ENCODE measurements at regions not wholly inside any gene's neighbourhood (a gene's known extent, or its start where the extent isn't known, plus 50 kb on each side); places are given as distances from the start of the nearest gene placed in this dataset.

DNA sequence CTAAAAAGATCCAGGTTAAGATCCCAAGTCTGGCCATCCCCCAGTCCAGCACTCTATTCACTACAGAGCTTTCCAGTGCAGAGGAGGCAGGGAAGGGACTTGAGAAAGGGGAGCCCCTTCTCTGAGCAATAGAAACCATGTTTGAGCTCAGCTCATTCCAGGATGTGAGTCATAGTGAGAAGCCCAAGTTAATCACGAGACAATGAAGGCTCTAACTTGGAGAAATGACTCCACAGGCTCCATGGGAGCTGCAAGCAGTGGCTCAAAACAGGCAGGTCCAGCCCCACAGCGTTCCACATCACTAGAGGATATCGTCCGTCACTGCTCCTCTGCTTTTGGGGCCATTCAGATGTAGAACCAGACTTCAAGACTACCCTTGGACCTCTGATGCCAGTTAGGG lies 59.1 kb downstream of the CAMK2N1 start:
- intact Hi-C loops (cut with DNase I; ENCODE audit: low total_unique reads), result no loop called here
- H3K9me3 ChIP-seq, result peaks cover 12 to 14% of the 10 kb centered on the region in 2 donors
- H3K36me3 ChIP-seq, result no peaks in the 10 kb centered on the region
- DNase-seq (ENCODE audit: low spot score in 2 of 2), result peak in 1 of 2 donors; percentile 5
- H3K4me3 ChIP-seq, result no peak overlapping the region
- no peaks in the 10 kb centered on the region for H3K27me3 ChIP-seq
- TF ChIP-seq POLR2A (IDR thresholded peaks at IDR 0.05) (no peak), POLR2AphosphoS5 (IDR thresholded peaks at IDR 0.05) (no peak)
- TF ChIP-seq, protein P1, sequence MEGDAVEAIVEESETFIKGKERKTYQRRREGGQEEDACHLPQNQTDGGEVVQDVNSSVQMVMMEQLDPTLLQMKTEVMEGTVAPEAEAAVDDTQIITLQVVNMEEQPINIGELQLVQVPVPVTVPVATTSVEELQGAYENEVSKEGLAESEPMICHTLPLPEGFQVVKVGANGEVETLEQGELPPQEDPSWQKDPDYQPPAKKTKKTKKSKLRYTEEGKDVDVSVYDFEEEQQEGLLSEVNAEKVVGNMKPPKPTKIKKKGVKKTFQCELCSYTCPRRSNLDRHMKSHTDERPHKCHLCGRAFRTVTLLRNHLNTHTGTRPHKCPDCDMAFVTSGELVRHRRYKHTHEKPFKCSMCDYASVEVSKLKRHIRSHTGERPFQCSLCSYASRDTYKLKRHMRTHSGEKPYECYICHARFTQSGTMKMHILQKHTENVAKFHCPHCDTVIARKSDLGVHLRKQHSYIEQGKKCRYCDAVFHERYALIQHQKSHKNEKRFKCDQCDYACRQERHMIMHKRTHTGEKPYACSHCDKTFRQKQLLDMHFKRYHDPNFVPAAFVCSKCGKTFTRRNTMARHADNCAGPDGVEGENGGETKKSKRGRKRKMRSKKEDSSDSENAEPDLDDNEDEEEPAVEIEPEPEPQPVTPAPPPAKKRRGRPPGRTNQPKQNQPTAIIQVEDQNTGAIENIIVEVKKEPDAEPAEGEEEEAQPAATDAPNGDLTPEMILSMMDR (IDR thresholded peaks at IDR 0.05), result no peak
- H3K4me1 ChIP-seq, result no peaks in the 10 kb centered on the region
- H3K27ac ChIP-seq, result no peak overlapping the region

DNA sequence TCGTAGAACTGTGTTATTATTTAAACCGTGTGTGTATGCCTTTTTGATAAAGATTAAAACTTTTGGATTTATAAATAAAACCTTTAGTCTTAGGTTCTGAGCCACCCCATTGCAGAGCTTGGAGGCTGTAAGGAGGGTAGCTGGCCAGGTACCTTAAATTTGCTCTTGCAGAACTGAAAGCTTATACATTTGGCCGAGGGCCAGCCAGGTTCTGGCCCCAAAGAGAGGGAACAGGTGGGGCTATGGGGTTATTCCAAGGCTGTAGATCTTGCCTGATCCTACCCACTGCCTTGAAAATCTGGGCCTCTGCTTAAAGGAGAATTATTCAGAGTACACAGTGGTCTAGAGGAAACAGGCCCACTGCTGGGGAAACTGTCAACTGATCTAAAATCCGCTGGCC lies 59.6 kb downstream of the CAMK2N1 start:
- Histone ChIP-seq H3K36me3 (no peaks in the 10 kb centered on the region), H3K4me3 (no peak overlapping the region), H3K27me3 (no peaks in the 10 kb centered on the region), H3K9me3 (peaks cover 14 to 18% of the 10 kb centered on the region in 2 donors), H3K4me1 (no peaks in the 10 kb centered on the region), H3K27ac (no peak overlapping the region)
- TF ChIP-seq POLR2AphosphoS5 (IDR thresholded peaks at IDR 0.05), result no peak
- TF ChIP-seq, protein P1 (IDR thresholded peaks at IDR 0.05), result no peak
- TF ChIP-seq POLR2A (IDR thresholded peaks at IDR 0.05), result no peak
- intact Hi-C loops (cut with DNase I; ENCODE audit: low total_unique reads), result no loop called here
- no peak for DNase-seq (ENCODE audit: low spot score in 2 of 2)

DNA sequence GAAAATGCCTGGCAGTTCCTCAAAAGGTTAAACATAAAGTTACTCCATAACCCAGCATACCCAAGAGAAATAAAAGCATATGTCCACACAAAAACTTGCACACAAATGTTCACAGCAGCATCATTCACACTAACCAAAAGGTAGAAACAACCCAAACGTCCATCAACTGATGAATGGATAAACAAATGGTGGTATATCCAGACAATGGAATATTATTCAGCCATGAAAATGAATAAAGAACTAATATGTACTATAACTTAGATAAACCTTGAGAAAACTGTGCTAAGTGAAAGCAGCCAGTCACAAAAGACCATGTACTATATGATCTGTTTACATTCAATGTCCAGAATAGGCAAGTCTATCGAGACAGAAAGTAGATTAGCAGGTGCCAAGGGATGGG lies 60.4 kb downstream of the CAMK2N1 start:
- no peaks in the 10 kb centered on the region for H3K36me3 ChIP-seq
- H3K4me3 ChIP-seq, result no peak overlapping the region
- no peaks in the 10 kb centered on the region for H3K4me1 ChIP-seq
- no peak overlapping the region for H3K27ac ChIP-seq
- no peak for DNase-seq (ENCODE audit: low spot score in 2 of 2)
- TF ChIP-seq POLR2AphosphoS5 (IDR thresholded peaks at IDR 0.05), result no peak
- no peak for TF ChIP-seq POLR2A (IDR thresholded peaks at IDR 0.05)
- TF ChIP-seq, protein P1 (IDR thresholded peaks at IDR 0.05), result no peak
- no peaks in the 10 kb centered on the region for H3K27me3 ChIP-seq
- peaks cover 14 to 18% of the 10 kb centered on the region in 2 donors for H3K9me3 ChIP-seq
- intact Hi-C loops (cut with DNase I; ENCODE audit: low total_unique reads), result no loop called here

DNA sequence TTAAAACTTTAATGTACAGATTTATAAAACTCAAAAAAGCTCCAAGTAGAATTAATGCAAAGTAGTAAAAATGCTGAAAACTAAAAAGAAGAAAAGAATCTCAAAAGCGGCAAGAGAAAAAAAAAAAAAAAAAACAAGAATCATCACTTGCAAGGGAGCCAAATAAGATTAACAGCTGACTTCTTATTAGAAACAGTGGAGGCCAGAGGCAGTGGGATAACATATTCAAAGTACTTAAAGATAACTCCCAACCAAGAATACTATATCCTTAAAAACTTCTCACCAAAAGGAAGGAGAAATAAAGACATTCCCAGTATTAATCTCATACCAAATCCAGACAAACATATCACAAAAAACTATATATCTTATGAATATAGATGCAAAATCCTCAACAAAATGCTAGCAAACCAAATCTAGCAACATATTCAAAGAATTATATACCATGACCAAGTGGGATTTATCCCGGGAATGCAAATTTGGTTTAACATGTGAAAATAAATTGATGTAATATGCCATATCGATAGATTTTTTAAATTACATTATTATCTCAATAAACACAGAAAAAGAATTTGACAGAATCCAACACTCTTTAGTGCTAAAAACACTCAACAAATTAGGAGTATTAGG lies 62.7 kb downstream of the CAMK2N1 start:
- TF ChIP-seq POLR2A (IDR thresholded peaks at IDR 0.05) (no peak), POLR2AphosphoS5 (IDR thresholded peaks at IDR 0.05) (no peak)
- TF ChIP-seq, protein P1 (IDR thresholded peaks at IDR 0.05), result no peak
- Histone ChIP-seq H3K4me3 (no peak overlapping the region), H3K36me3 (no peaks in the 10 kb centered on the region), H3K4me1 (no peaks in the 10 kb centered on the region), H3K9me3 (peaks cover 14 to 18% of the 10 kb centered on the region in 2 donors), H3K27ac (no peak overlapping the region), H3K27me3 (peaks cover 0 to 7% of the 10 kb centered on the region in 2 donors)
- intact Hi-C loops (cut with DNase I; ENCODE audit: low total_unique reads), result no loop called here
- no peak for DNase-seq (ENCODE audit: low spot score in 2 of 2)

DNA sequence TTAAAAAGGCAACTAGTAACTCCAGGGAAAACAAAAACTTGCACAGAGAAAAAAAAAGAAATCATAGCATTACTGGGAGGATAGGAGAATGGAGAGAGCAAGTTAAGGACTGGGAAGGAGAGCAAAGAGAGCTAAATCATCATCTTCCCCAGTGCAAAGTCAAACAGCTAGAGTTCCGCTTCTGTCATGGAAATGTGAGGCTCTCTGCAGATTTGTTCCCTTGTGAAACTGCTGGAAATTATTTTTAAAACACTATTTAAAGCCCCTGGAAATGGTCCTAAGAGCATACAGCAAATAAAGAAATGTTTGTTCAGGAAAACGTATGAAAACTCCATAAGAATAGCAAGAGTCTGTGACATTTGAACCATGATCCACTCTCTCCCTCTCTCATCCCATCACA lies 64.6 kb downstream of the CAMK2N1 start:
- DNase-seq (ENCODE audit: low spot score in 2 of 2), result no peak
- H3K4me3 ChIP-seq, result no peak overlapping the region
- no peaks in the 10 kb centered on the region for H3K36me3 ChIP-seq
- peaks cover 0 to 7% of the 10 kb centered on the region in 2 donors for H3K27me3 ChIP-seq
- peaks cover 14 to 18% of the 10 kb centered on the region in 2 donors for H3K9me3 ChIP-seq
- intact Hi-C loops (cut with DNase I; ENCODE audit: low total_unique reads), result no loop called here
- no peaks in the 10 kb centered on the region for H3K4me1 ChIP-seq
- TF ChIP-seq, protein P1 (IDR thresholded peaks at IDR 0.05), result no peak
- TF ChIP-seq POLR2AphosphoS5 (IDR thresholded peaks at IDR 0.05), result no peak
- no peak for TF ChIP-seq POLR2A (IDR thresholded peaks at IDR 0.05)
- no peak overlapping the region for H3K27ac ChIP-seq
